Progenitor cell of endocrine pancreas (in vitro differentiated cells): ENCODE measurements at regions not wholly inside any gene's neighbourhood (a gene's known extent, or its start where the extent isn't known, plus 50 kb on each side); places are given as distances from the start of the nearest gene placed in this dataset.

Source experiments
- DNase-seq: peaks from one replicate; pipeline ENCODE4 v3.0.0; 2021; ENCODE audit warnings: low spot score; ENCODE audit not compliant: unreplicated experiment
- H3K27ac Mint-ChIP-seq: 2 replicates; pipeline ENCODE4 v1.8.0; 2021; ENCODE audit warnings: mild to moderate bottlenecking, moderate library complexity, mixed read lengths
- H3K27me3 Mint-ChIP-seq: 2 replicates; pipeline ENCODE4 v1.8.0; 2021; ENCODE audit warnings: mixed read lengths
- H3K36me3 Mint-ChIP-seq: 2 replicates; pipeline ENCODE4 v1.8.0; 2022; ENCODE audit warnings: mixed read lengths; ENCODE audit not compliant: insufficient read depth
- H3K4me1 Mint-ChIP-seq: 2 replicates; pipeline ENCODE4 v1.8.0; 2021; ENCODE audit warnings: low read depth, mixed read lengths
- H3K4me3 Mint-ChIP-seq: 2 replicates; pipeline ENCODE4 v1.8.0; 2021; ENCODE audit warnings: low read depth, mild to moderate bottlenecking, moderate library complexity, mixed read lengths
- H3K9me3 Mint-ChIP-seq: 2 replicates; pipeline ENCODE4 v1.8.0; 2021; ENCODE audit warnings: low read depth, mixed read lengths
- CTCF ChIP-seq: fragments of 200-600 bp; sonication (generic); IDR thresholded peaks from one replicate; pipeline ENCODE4 v1.5.0; 2021; ENCODE audit warnings: antibody characterized with exemption, mild to moderate bottlenecking; ENCODE audit not compliant: unreplicated experiment

DNA sequence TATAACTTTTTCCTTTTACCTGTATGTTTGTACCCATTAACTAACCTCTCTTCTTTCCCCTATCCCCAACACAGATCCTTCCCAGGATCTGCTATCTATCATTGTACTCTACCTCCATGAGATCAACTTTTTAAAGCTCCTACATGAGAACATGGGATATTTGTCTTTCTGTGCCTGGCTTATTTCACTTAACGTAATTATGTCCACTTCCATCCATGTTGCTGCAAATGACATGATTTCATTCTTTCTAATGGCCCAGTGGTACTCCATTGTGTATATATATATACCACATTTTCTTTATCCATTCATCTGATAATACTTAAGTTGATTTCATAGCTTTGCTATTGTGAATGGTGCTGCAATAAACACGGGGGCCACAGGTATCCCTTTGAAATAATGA, 135.9 kb upstream of the THUMPD2 start:
- Mint-ChIP-seq H3K27ac (no peak overlapping the region), H3K27me3 (no peaks in the 10 kb centered on the region), H3K4me3 (no peak overlapping the region), H3K9me3 (peaks cover 3% of the 10 kb centered on the region), H3K36me3 (no peaks in the 10 kb centered on the region), H3K4me1 (no peaks in the 10 kb centered on the region)
- no peak for TF ChIP-seq CTCF
- DNase-seq, result no peak

DNA sequence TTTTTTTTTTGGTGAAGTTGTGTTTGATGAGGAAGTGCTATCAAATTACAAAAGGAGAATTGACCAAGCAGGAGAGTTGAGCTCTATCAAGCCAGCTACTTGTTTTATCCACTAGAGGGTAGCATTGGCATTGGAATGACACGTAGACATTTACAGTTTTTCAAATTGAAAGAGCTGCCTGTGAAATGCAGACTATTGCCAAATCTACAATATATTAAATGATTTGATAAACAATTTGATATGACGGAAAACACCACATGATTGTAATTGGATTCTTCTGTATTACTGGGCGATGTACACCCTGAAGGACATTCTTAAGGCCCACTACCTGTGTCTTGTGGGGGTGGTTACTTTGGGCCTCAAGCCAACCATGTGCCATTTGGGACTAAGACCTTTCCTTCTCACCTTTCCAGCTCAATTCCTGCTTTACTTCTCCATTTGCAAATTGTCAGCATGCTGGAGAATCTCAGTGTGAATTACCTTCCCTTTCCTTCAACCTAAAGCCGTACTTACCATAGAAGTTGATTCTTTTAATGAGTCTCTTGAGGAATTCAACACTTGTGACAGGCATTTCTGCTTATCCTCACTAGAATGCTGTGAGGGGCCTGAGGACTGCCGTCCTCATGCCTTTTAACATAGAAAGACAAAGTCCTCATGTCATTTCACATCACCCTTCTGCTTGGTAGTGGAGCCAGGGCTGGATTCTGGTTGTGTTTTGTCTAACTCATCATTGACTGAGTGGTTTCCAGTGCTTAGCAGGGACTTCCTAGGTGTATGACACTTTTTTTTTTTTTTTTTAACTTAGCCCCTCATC, 134.8 kb upstream of the THUMPD2 start:
- peak; percentile 90 for TF ChIP-seq CTCF
- peaks cover 5% of the 10 kb centered on the region for H3K27me3 Mint-ChIP-seq
- H3K4me1 Mint-ChIP-seq, result no peaks in the 10 kb centered on the region
- no peak overlapping the region for H3K27ac Mint-ChIP-seq
- H3K4me3 Mint-ChIP-seq, result no peak overlapping the region
- no peak for DNase-seq
- H3K9me3 Mint-ChIP-seq, result peaks cover 3% of the 10 kb centered on the region
- H3K36me3 Mint-ChIP-seq, result no peaks in the 10 kb centered on the region

DNA sequence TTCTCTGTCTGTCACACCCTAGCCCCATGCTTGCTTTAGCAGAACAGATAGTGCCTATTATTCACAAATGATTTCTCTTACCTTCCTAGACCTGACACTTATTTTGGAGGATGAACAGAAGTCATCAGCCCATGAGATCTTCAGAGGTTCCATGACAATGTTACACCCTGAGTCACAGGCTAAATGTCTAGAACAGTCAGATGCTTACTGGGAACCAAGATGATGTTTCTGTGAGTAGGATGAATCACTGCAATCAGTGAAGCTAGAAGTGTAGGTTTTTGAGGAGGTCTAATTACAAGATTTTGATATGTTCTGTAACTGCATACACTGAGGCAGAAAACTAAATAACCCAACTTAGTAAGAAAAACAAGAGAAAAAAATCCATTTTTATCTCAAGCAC, 123.0 kb upstream of the THUMPD2 start:
- no peak for TF ChIP-seq CTCF
- Mint-ChIP-seq H3K9me3 (peaks cover 4% of the 10 kb centered on the region), H3K4me3 (no peak overlapping the region), H3K36me3 (no peaks in the 10 kb centered on the region), H3K27ac (no peak overlapping the region), H3K27me3 (peaks cover 12% of the 10 kb centered on the region), H3K4me1 (peaks cover 2% of the 10 kb centered on the region)
- no peak for DNase-seq

DNA sequence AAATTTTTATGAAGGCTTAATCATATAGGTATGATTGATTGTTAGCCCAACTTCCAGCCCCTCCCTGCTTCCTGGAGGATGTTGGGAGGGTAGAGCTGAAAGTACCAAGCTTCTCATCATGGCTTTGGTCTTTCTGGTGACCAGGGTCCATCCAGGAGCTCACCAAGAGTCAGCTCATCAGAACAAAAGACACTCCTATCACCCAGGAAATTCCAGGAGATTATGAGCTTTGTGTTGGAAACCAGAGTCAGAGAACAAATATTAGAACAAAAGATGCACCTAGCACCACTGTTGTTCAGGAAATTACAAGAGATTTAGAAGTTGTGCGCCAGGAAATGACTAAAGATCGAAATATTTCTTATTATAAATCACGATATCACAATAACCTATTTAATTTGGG, 119.9 kb upstream of the THUMPD2 start:
- no peaks in the 10 kb centered on the region for H3K36me3 Mint-ChIP-seq
- TF ChIP-seq CTCF, result no peak
- peaks cover 5% of the 10 kb centered on the region for H3K27me3 Mint-ChIP-seq
- DNase-seq, result no peak
- peaks cover 4% of the 10 kb centered on the region for H3K9me3 Mint-ChIP-seq
- H3K4me3 Mint-ChIP-seq, result no peak overlapping the region
- no peak overlapping the region for H3K27ac Mint-ChIP-seq
- no peaks in the 10 kb centered on the region for H3K4me1 Mint-ChIP-seq

GRCh38 chr2:39897273-39897672, 118.2 kb upstream of the THUMPD2 start:
- no peaks in the 10 kb centered on the region for H3K27me3 Mint-ChIP-seq
- no peak overlapping the region for H3K27ac Mint-ChIP-seq
- H3K36me3 Mint-ChIP-seq, result no peaks in the 10 kb centered on the region
- DNase-seq, result no peak
- no peak for TF ChIP-seq CTCF
- H3K4me3 Mint-ChIP-seq, result no peak overlapping the region
- H3K9me3 Mint-ChIP-seq, result peaks cover 4% of the 10 kb centered on the region
- H3K4me1 Mint-ChIP-seq, result no peaks in the 10 kb centered on the region
